Globus pallidus (tissue), 1 donor: ENCODE measurements at regions not wholly inside any gene's neighbourhood (a gene's known extent, or its start where the extent isn't known, plus 50 kb on each side); places are given as distances from the start of the nearest gene placed in this dataset.
A peak's percentile ranks its signal among the peaks of the same experiment; 100 is the strongest.
"Not testable (repeated sequence)": the region's sequence is repeated elsewhere in the genome, so short reads cannot be mapped to it uniquely, and the experiment has no call there.

Experiments
- DNase-seq: peaks from one replicate; pipeline ENCODE4 v3.0.0-alpha.2; 2015; ENCODE audit warnings: low spot score

- peak; percentile 4 for DNase-seq
Measured at GRCh38 chr19:20388706-20389225, 176.8 kb downstream of the ZNF737 start.

DNA sequence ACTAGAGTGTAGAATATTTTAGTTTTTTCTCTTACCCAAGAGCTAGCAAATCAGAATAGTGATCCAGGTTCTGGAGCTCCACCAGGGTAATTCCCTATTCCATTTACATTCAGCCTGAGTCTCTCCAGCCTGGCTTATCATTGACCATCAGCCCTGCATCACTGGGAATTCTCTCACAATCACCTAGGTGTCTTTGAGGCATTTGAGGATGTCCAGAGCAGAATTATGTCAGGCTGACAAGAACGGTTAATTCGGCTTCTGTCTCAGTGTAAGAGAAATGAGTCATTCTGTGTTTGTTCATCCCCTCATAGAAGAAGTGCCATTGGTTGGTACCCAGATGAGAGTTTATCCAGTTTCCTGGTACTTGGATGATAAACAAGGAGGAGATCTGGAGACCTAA is 180.5 kb downstream of the ZNF737 start:
- no peak for DNase-seq

- no peak for DNase-seq
Measured at GRCh38 chr19:20371911-20372310, 193.7 kb downstream of the ZNF737 start.

GRCh38 chr19:20371304-20371703 is 194.3 kb downstream of the ZNF737 start:
- not testable (repeated sequence) for DNase-seq

DNA sequence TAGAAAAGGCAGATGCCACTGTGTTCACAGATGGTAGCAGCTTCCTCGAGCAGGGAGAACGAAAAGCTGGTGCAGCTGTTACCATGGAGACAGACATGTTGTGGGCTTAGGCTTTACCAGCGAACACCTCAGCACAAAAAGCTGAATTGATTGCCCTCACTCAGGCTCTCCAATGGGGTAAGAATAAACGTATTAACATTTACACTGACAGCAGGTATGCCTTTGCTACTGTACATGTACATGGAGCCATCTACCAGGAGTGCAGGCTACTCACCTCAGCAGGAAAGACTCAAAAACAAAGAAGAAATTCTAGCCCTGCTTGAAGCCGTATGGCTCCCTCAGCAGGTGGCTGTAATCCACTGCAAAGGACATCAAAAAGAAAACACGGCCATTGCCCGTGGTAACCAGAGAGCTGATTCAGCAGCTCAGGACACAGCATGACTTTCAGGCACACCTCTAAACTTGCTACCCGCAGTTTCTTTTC is 197.7 kb downstream of the ZNF737 start:
- no peak for DNase-seq

GRCh38 chr19:20365146-20365545 is 198.1 kb downstream of the ZNF486 start:
- no peak for DNase-seq

GRCh38 chr19:20359933-20360720 is 193.1 kb downstream of the ZNF486 start:
- DNase-seq: peak; percentile 51

DNA sequence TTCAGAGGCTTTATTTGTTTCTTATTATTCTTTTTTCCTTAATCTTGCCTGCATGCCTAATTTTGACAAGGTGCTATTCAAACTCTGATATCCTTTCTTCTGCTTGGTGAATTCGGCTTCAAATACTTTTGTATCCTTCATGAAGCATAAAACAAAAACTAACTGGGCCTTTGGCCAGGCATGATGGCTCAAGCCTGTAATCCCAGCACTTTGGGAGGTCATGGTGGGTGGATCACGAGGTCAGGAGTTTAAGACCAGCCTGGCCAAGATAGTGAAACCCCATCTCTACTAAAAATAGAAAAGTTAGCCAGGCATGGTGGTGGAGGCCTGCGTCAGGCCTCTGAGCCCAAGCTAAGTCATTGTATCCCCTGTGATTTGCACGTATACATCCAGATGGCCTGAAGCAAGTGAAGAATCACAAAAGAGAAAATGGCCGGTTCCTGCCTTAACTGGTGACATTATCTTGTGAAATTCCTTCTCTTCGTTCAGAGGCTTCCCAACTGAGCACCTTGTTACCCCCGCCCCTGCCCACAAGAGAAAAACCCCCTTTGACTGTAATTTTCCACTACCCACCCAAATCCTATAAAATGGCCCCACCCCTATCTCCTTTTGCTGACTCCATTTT is 191.9 kb downstream of the ZNF486 start:
- DNase-seq: not testable (repeated sequence)

DNA sequence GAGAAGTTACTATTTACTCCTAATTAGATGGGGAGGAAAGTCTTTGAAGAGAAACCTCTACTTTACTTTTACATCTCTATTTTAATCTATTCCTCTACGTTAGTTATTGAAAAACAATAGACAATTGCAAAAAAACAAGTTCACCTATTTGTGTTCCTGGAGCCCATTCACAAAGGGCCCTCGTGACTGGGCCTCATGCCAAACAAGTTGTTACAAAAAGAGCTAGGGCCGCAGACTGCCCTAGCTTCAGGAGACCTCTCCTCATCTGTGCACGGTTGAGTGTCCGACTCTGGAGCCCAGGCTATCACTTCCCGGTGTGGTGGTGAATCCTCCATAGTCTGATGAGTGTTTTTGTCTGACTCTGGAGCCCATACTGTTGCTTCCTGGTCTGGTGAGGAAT is 190.9 kb downstream of the ZNF486 start:
- no peak for DNase-seq

- peak; percentile 45 for DNase-seq
Measured at GRCh38 chr19:20351244-20351643, 184.2 kb downstream of the ZNF486 start.

DNA sequence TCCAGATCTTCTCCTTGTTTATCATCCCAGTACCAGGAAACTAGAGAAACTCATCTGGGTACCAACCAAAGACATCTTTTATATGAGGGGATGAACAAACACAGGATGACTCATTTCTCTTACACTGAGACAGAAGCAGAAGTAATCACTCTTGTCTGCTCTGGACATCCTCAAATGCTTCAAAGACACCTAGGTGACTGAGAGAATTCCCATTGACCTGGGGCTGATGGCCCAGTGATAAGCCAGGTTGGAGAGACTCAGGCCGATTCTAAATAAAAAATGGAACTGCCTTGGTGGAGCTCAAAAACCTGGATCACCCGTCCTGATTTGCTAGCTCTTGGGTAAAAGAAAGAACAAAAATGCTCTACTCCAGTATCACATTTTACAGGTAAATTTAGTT is 182.2 kb downstream of the ZNF486 start:
- DNase-seq: no peak

DNA sequence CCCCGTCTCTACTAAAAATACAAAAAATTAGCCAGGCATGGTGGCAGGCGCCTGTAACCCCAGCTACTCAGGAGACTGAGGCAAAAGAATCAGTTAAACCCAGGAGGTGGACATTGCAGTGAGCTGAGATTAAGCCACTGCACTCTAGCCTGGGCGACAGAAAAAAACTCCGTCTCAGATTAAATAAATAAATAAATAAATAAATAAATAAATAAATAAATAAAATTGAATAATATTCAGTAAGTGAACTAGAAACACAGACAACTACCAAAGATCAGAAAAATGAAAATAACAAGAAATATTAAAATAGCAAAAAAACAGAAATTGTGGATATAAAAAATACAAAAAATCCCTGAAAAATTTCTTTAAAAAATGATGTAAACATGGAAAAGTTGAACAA is 172.4 kb downstream of the ZNF486 start:
- no peak for DNase-seq

DNA sequence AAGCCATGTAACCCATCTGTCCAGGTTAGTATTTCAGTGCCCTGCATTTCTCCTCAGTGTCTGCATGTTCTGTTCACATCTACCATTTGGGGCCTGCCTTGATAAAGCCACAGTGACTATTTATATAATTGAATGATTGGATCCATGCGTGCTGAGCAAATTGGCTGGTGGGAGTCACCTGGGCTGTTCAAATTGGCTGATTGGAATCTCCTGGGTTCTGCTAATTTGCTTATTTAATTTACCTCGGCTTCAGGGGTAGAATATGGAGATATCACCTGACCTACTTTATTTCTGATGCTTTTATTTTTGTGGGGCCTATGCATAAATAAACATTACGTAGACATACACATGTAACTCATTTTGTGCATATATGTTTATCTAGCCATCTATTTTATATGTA is 167.7 kb downstream of the ZNF486 start:
- DNase-seq: no peak

DNA sequence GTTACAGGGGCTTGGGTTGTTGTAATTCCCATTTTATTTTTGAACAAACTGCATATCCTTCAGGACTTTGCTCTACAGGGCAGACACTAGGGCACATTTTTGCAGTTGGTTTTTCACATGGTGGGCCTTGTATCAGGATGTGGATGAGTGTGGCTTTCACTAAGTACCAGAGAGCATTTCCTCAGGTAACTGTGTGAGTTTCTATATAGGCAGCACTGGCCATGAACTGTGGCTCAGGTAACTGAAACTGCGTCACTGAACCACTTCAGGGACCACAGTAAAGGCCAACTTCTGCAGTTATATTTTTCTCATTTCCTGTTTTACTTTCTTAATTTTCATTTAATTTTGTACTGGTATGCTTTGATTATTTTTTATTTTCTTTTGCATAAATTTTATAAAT is 166.5 kb downstream of the ZNF486 start:
- DNase-seq: no peak

- DNase-seq: no peak
Measured at GRCh38 chr19:20325151-20325550, 158.1 kb downstream of the ZNF486 start.

- peak; percentile 13 for DNase-seq
Measured at GRCh38 chr19:20321139-20321763, 154.2 kb downstream of the ZNF486 start.

- no peak for DNase-seq
Measured at GRCh38 chr19:20320191-20320590, 153.2 kb downstream of the ZNF486 start.

GRCh38 chr19:20318616-20319015 is 151.6 kb downstream of the ZNF486 start:
- no peak for DNase-seq

- no peak for DNase-seq
Measured at GRCh38 chr19:20315543-20315942, 148.5 kb downstream of the ZNF486 start.

DNA sequence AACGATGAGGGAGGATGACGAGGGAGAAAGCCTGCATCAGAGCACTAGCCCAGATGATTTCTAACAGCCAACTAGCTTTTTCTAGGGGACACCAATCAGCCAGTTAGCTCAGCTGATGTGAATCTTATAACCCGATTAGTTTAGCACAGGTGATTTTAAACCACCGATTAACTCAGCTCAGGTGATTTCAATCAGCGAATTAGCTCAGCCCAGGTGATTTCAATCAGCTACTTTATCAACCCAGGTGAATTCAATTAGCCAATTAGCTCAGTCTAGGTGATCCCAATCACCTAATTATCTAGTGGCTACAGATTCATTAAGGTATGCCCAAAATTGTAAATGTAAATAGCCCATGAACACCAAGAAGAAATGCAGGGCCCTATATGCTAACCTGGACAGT is 146.9 kb downstream of the ZNF486 start:
- DNase-seq: no peak

DNA sequence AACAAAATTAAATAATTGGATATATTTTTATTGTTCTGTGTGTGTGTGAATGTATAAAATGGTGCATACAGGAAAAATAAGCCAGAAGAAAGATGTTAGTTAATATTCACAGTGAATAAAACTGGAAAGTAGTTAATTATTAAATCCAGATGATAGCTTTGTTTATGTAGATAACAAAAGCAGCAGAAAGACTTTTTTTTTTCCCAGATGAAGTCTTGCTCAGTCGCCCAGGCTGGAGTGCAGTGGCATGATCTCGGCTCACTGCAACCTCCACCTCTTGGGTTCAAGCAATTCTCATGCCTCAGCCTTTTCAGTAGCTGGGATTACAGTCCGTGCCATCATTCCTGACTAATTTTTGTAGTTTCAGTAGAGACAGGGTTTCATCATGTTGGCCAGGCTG is 140.1 kb downstream of the ZNF486 start:
- no peak for DNase-seq

DNA sequence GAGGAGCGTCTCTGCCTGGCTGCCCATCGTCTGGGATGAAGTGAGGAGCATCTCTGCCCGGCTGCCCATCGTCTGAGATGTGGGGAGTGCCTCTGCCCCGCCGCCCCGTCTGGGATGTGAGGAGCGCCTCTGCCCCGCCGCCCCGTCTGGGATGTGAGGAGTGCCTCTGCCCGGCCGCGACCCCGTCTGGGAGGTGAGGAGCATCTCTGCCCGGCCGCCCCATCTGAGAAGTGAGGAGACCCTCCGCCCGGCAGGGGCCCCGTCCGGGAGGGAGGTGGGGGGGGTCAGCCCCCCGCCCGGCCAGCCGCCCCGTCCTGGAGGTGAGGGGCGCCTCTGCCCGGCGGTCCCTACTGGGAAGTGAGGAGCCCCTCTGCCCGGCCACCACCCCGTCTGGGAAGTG is 129.3 kb downstream of the ZNF486 start:
- not testable (repeated sequence) for DNase-seq

DNA sequence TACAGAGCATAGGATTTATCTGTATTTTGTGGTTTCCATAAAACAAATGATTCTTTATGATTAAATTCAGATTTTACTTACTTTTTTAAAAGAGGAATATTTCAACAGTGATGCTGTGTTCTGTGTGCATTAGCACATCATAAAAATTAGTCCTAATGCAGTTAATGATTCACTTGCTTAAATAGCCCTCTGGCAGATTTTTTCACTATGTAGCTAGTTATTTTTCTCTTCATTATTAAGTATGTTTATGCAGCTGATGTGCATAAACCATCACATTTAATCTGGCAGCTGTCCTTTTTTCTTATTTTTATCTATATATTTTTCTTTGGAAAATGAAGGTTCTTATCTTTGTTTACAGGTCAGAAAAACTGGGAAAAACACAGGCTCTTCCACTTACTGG is 127.2 kb downstream of the ZNF486 start:
- DNase-seq: no peak
